ENCODE measurements at regions not wholly inside any gene's neighbourhood (a gene's known extent, or its start where the extent isn't known, plus 50 kb on each side); places are given as distances from the start of the nearest gene placed in this dataset.

GRCh38 chr12:111214401-111214800, 154.5 kb downstream of the PHETA1 start:
- H3K4me1 ChIP-seq (ENCODE audit: insufficient read depth, low read length) = no peaks in the 10 kb centered on the region
- H3K9ac ChIP-seq (ENCODE audit: low read depth, low read length) = no peak overlapping the region
- no peaks in the 10 kb centered on the region for H3K9me3 ChIP-seq (ENCODE audit: control insufficient read depth, insufficient read depth, low read length)
- H3K36me3 ChIP-seq (ENCODE audit: insufficient read depth, low read length) = no peaks in the 10 kb centered on the region

GRCh38 chr12:111213561-111213960, 155.3 kb downstream of the PHETA1 start:
- H3K4me1 ChIP-seq (ENCODE audit: insufficient read depth, low read length) = no peaks in the 10 kb centered on the region
- no peaks in the 10 kb centered on the region for H3K36me3 ChIP-seq (ENCODE audit: insufficient read depth, low read length)
- H3K9ac ChIP-seq (ENCODE audit: low read depth, low read length) = no peak overlapping the region
- H3K9me3 ChIP-seq (ENCODE audit: control insufficient read depth, insufficient read depth, low read length) = no peaks in the 10 kb centered on the region

GRCh38 chr12:111212814-111213456, 156.0 kb downstream of the PHETA1 start:
- H3K9ac ChIP-seq (ENCODE audit: low read depth, low read length) = no peak overlapping the region
- H3K9me3 ChIP-seq (ENCODE audit: control insufficient read depth, insufficient read depth, low read length) = no peaks in the 10 kb centered on the region
- no peaks in the 10 kb centered on the region for H3K36me3 ChIP-seq (ENCODE audit: insufficient read depth, low read length)
- H3K4me1 ChIP-seq (ENCODE audit: insufficient read depth, low read length) = no peaks in the 10 kb centered on the region

DNA sequence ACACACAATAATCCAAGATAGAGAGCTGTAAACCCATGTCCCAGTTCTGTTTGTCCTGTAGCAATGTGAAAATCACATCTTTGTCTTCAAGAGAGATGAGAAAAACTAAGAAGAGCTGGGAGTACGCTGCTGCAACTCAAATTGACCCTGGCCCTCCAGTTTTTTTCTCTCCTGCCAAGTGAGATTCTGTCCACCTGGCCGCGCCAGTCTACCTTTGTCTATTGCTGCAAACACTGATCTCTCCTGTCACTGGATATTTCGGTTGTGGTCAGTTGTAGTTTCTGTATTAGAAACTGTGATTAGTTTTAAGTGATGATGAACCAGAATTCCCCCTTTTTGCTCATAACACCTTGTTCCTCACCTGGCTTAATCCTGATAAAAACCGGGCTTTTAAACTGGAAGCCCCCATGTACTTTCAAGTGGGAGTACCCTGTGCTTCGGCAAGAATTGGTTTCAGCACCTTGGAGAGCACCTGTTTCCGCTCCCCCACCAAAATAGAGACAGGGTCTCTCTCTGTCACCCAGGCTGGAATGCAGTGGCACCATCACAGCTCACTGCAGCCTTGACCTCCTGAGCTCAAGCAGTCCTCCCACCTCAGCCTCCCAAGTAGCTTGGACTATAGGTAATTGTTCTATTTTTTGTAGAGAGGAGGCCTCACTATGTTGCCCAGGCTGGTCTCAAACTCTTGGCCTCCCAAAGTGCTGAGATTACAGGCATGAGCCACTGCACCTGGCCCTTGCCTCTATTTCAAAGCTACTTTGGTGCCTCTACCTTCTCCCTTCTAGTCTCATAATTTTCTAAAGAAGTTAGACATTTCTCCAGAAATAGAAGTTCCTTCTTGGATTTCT, 156.8 kb downstream of the PHETA1 start:
- no peaks in the 10 kb centered on the region for H3K36me3 ChIP-seq (ENCODE audit: insufficient read depth, low read length)
- no peaks in the 10 kb centered on the region for H3K9me3 ChIP-seq (ENCODE audit: control insufficient read depth, insufficient read depth, low read length)
- no peak overlapping the region for H3K9ac ChIP-seq (ENCODE audit: low read depth, low read length)
- no peaks in the 10 kb centered on the region for H3K4me1 ChIP-seq (ENCODE audit: insufficient read depth, low read length)

DNA sequence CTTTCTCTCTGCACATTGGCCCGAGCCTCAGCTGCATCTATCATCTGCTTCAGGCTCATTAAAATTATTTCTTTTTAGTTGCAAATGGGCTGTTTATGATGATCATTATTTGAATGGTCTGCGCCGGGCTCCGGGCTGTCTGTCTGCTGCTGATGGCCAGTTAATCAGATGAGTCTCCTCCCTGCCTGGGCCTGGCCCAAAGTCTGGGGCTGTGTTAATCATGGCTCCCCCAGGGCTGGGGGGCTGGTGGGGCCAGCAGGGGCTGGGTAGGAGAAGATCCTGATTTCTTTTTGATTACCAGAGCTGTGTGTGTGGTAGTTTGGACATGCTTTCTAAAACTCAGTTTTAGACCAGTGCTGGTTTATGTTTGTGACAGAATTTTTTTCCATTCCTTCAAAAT, 159.1 kb downstream of the PHETA1 start:
- Histone ChIP-seq H3K9me3 (ENCODE audit: control insufficient read depth, insufficient read depth, low read length) (no peaks in the 10 kb centered on the region), H3K4me1 (ENCODE audit: insufficient read depth, low read length) (no peaks in the 10 kb centered on the region)

GRCh38 chr12:111207761-111208160, 161.1 kb downstream of the PHETA1 start:
- no peaks in the 10 kb centered on the region for H3K9me3 ChIP-seq (ENCODE audit: control insufficient read depth, insufficient read depth, low read length)
- no peak overlapping the region for H3K9ac ChIP-seq (ENCODE audit: low read depth, low read length)
- no peaks in the 10 kb centered on the region for H3K36me3 ChIP-seq (ENCODE audit: insufficient read depth, low read length)
- H3K4me1 ChIP-seq (ENCODE audit: insufficient read depth, low read length) = no peaks in the 10 kb centered on the region

More for the DNA sequence above, 159.1 kb downstream of the PHETA1 start:
- Histone ChIP-seq H3K36me3 (ENCODE audit: insufficient read depth, low read length) (no peaks in the 10 kb centered on the region), H3K9ac (ENCODE audit: low read depth, low read length) (no peak overlapping the region)

- H3K36me3 ChIP-seq (ENCODE audit: insufficient read depth, low read length) = no peaks in the 10 kb centered on the region
- H3K4me1 ChIP-seq (ENCODE audit: insufficient read depth, low read length) = 0 out of 2 replicates have a peak, but pooled peaks cover 3% of the 10 kb centered on the region
- H3K9me3 ChIP-seq (ENCODE audit: control insufficient read depth, insufficient read depth, low read length) = no peaks in the 10 kb centered on the region
- no peak overlapping the region for H3K9ac ChIP-seq (ENCODE audit: low read depth, low read length)
Observed at GRCh38 chr12:111204788-111205241, 164.1 kb downstream of the PHETA1 start.

DNA sequence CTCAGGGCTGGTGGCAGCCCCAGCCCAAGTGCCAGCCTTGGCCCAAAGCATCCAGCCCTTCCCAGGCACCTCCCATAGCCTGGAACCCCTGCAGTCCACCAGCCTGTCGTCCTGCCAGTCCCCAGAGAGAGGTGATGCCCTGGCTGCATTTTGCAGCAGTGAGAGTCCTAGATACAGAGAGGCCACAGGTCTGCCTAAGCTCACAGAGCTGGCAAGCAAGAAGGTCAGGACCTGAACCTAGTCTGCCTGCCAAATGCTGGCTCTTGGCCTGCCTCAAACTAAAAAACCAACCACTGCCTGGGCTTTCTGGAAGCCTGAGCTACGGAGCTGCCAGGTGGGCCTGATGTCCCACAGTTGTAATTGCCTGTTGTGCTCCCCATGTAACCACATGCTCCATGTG, 164.9 kb downstream of the PHETA1 start:
- Histone ChIP-seq H3K4me1 (ENCODE audit: insufficient read depth, low read length) (0 out of 2 replicates have a peak, but pooled peaks cover 3% of the 10 kb centered on the region), H3K9me3 (ENCODE audit: control insufficient read depth, insufficient read depth, low read length) (no peaks in the 10 kb centered on the region), H3K36me3 (ENCODE audit: insufficient read depth, low read length) (no peaks in the 10 kb centered on the region), H3K9ac (ENCODE audit: low read depth, low read length) (no peak overlapping the region)

DNA sequence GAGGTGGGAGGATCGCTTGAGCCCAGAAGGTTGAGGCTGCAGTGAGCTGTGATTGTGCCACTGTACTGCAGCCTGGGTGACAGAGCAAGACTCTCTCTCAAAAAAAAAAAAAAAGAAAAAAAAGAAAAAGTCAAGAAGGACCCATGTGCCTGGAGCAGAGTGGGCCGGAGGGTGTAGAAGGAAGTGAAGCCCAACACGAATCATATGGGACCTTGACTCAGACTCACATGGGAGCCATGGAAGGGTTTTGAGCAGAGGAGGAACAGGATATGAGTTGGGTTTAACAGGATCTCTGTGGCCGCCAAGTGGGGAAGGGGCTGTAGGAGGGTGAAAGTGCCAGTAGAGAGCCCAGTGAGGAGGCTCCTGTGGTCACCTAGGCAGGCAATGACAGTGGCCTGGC, 165.4 kb downstream of the PHETA1 start:
- H3K9me3 ChIP-seq (ENCODE audit: control insufficient read depth, insufficient read depth, low read length) = no peaks in the 10 kb centered on the region
- H3K9ac ChIP-seq (ENCODE audit: low read depth, low read length) = no peak overlapping the region

GRCh38 chr12:111202237-111202915, 166.5 kb downstream of the PHETA1 start:
- Histone ChIP-seq H3K36me3 (ENCODE audit: insufficient read depth, low read length) (no peaks in the 10 kb centered on the region), H3K9ac (ENCODE audit: low read depth, low read length) (no peak overlapping the region), H3K4me1 (ENCODE audit: insufficient read depth, low read length) (0 out of 2 replicates have a peak, but pooled peaks cover 3% of the 10 kb centered on the region), H3K9me3 (ENCODE audit: control insufficient read depth, insufficient read depth, low read length) (no peaks in the 10 kb centered on the region)

More for the DNA sequence above, 165.4 kb downstream of the PHETA1 start:
- no peaks in the 10 kb centered on the region for H3K36me3 ChIP-seq (ENCODE audit: insufficient read depth, low read length)
- 0 out of 2 replicates have a peak, but pooled peaks cover 3% of the 10 kb centered on the region for H3K4me1 ChIP-seq (ENCODE audit: insufficient read depth, low read length)

DNA sequence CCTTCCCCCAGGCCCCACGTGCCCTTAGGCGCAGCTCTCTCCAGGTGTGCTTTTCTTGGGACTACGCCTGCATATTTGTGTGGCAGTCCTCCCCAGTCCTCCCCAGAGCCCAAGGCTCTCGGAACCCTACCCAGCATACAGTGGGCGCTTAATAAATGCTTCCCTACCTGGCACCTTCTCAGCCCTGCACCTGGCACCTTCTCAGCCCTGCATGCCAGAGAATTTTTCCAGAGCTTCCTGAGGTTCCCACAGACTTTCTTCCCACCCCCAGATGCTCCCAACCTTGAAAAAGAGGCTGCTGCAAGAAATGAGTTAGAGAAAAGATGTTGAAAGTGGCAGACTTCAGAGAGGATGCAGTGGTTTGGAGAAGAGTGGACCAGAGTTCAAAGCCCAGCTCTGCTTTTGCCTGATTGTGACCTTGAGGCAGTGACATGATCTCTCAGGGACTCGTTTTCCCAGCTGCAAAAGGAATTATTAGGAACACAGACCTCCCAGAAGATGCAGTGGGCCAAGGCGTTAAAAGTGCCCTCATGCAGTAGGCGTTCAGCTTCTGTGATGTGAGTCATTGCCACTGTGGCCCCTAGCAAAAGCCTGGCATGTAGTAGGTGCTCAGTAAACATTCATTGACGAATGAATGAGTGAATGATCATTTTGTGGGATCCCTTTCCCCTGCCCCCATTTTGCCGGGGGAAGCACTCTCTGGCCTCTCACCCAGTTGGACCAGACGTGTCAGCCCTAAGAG, 167.2 kb downstream of the PHETA1 start:
- Histone ChIP-seq H3K36me3 (ENCODE audit: insufficient read depth, low read length) (no peaks in the 10 kb centered on the region), H3K9ac (ENCODE audit: low read depth, low read length) (no peak overlapping the region), H3K4me1 (ENCODE audit: insufficient read depth, low read length) (0 out of 2 replicates have a peak, but pooled peaks cover 3% of the 10 kb centered on the region), H3K9me3 (ENCODE audit: control insufficient read depth, insufficient read depth, low read length) (no peaks in the 10 kb centered on the region)

GRCh38 chr12:111201036-111201435, 167.9 kb downstream of the PHETA1 start:
- no peaks in the 10 kb centered on the region for H3K36me3 ChIP-seq (ENCODE audit: insufficient read depth, low read length)
- no peaks in the 10 kb centered on the region for H3K9me3 ChIP-seq (ENCODE audit: control insufficient read depth, insufficient read depth, low read length)
- no peak overlapping the region for H3K9ac ChIP-seq (ENCODE audit: low read depth, low read length)
- 0 out of 2 replicates have a peak, but pooled peaks cover 3% of the 10 kb centered on the region for H3K4me1 ChIP-seq (ENCODE audit: insufficient read depth, low read length)

DNA sequence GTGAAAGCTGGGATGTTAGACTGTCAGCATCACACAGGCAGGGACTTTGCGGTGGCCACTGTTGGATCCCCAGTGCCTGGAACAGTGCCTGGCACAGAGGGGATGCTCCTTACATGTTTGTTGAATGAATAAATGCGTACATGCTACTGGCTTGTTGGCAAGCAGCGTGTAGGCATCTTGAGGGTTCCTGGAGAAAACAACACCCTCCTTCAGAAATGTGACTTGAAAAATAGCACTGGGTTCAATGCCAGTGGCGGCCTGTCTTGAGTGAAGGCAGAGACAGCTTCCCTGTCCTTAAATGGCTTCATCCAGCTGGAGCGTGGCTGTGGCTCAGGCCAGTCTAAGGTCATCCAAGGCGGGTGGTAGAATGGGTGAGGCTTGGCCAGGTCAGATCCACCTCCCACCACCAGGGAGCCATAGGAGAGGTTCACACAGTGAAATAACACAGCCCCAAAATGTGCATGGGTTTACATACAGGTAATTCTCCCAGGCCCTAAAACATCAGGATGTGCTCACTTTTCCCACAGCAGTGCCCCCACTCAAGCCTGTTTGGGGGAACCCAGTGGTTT, 171.4 kb downstream of the PHETA1 start:
- Histone ChIP-seq H3K4me1 (ENCODE audit: insufficient read depth, low read length) (0 out of 2 replicates have a peak, but pooled peaks cover 3% of the 10 kb centered on the region), H3K9me3 (ENCODE audit: control insufficient read depth, insufficient read depth, low read length) (no peaks in the 10 kb centered on the region), H3K36me3 (ENCODE audit: insufficient read depth, low read length) (no peaks in the 10 kb centered on the region), H3K9ac (ENCODE audit: low read depth, low read length) (no peak overlapping the region)

Data from ES-I3 (cell line).